ENCODE measurements at regions not wholly inside any gene's neighbourhood (a gene's known extent, or its start where the extent isn't known, plus 50 kb on each side); places are given as distances from the start of the nearest gene placed in this dataset.

- no peak for TF ChIP-seq CTCF (IDR thresholded peaks at IDR 0.05)
- TF ChIP-seq POLR2AphosphoS5 (IDR thresholded peaks at IDR 0.05; ENCODE audit: low read depth, low read length) = no peak
Observed at GRCh38 chr6:18667612-18668011, 280.5 kb downstream of the RNF144B start.
